Lower lobe of right lung (tissue), 2 donors: ENCODE measurements at regions not wholly inside any gene's neighbourhood (a gene's known extent, or its start where the extent isn't known, plus 50 kb on each side); places are given as distances from the start of the nearest gene placed in this dataset.

Source experiments
- ATAC-seq, 2 donors: fragments of 200-7000 bp; cut with Tn5 transposase; one replicate each; pipeline ENCODE4 v1.9.1; 2020 to 2022; ENCODE audit warnings: mild to moderate bottlenecking in 2 of 2, moderate library complexity in 2 of 2
- DNase-seq: peaks from one replicate; pipeline ENCODE4 v3.0.0-alpha.2; 2020
- H3K27ac ChIP-seq: fragments of 200-600 bp; one replicate; pipeline ENCODE4 v1.8.0; 2022
- H3K27me3 ChIP-seq: fragments of 200-600 bp; one replicate; pipeline ENCODE4 v1.8.0; 2022; ENCODE audit warnings: low read depth
- H3K36me3 ChIP-seq: fragments of 200-600 bp; one replicate; pipeline ENCODE4 v1.8.0; 2022; ENCODE audit warnings: mild to moderate bottlenecking
- H3K4me1 ChIP-seq: fragments of 200-600 bp; one replicate; pipeline ENCODE4 v1.8.0; 2022
- H3K4me3 ChIP-seq: fragments of 200-600 bp; one replicate; pipeline ENCODE4 v1.8.0; 2022; ENCODE audit warnings: mild to moderate bottlenecking
- H3K9me3 ChIP-seq: fragments of 200-600 bp; one replicate; pipeline ENCODE4 v1.8.0; 2022
- intact Hi-C: fragments of 100-400 bp; cut with DNase I; formaldehyde crosslinking; loops from one replicate; pipeline ENCODE4 v1.11.0; 2022
- TF ChIP-seq, protein P1 (sequence below): fragments of 200-600 bp; IDR thresholded peaks from one replicate; pipeline ENCODE4 v1.8.0; 2022; ENCODE audit warnings: antibody characterized with exemption, mild to moderate bottlenecking
- donor health status: DM: no; HTN: yes; CAD: no; lungs with severe emphysema.

- H3K4me3 ChIP-seq = no peak overlapping the region
- H3K27me3 ChIP-seq = no peaks in the 10 kb centered on the region
- intact Hi-C loops = no loop called here
- H3K4me1 ChIP-seq = peaks cover 4% of the 10 kb centered on the region
- no peak for ATAC-seq
- H3K9me3 ChIP-seq = no peaks in the 10 kb centered on the region
- no peak overlapping the region for H3K27ac ChIP-seq
- TF ChIP-seq, protein P1, sequence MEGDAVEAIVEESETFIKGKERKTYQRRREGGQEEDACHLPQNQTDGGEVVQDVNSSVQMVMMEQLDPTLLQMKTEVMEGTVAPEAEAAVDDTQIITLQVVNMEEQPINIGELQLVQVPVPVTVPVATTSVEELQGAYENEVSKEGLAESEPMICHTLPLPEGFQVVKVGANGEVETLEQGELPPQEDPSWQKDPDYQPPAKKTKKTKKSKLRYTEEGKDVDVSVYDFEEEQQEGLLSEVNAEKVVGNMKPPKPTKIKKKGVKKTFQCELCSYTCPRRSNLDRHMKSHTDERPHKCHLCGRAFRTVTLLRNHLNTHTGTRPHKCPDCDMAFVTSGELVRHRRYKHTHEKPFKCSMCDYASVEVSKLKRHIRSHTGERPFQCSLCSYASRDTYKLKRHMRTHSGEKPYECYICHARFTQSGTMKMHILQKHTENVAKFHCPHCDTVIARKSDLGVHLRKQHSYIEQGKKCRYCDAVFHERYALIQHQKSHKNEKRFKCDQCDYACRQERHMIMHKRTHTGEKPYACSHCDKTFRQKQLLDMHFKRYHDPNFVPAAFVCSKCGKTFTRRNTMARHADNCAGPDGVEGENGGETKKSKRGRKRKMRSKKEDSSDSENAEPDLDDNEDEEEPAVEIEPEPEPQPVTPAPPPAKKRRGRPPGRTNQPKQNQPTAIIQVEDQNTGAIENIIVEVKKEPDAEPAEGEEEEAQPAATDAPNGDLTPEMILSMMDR = no peak
- no peak for DNase-seq
- H3K36me3 ChIP-seq = no peaks in the 10 kb centered on the region
These were observed 431.4 kb downstream of the FGF9 start for GRCh38 chr13:22102271-22102670.

DNA sequence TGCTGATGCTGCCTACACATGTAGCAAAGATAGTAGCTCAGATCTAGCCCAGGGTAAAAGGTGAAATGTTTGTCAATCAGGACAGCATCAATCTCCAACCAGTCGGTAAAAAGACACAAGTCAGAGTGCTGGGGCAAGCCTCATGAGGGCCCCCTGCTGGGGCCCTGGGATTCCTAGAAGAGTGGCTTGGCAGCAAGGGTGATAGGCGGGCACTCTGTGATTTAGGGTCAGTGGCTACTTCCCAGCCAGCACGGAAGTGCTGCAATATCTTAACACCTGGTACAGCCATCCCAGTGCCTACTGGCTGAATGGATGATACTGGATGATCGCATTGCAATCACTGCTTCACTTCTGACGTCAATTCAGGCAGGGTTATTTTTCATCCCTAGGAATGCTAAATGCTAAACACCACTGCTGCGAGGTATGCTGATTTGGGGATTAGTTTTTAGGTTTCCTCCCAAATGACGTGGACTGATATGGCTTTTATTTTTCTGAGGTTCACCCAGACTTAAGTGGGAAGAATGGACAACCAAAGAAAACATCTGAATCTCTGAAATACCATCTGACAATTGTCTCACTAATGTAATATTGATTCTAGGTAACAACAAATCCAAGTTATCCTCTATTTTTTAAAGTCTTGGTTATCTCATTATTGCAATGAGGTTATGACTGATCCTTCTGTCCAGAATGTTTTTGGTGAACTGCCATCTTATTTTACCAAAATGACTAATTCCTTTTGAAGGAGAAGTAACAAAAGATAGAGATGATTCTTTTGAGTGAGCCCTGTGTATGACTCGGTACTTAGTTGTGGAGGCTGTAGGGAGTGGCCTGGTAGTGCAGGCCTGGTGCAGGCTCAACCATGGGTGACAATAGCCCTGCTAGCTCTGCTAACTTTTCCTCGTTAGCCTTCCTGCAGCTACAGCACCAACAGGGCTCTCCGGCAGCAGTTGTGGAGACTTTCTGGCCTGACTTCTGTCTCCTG, 432.5 kb downstream of the FGF9 start:
- ATAC-seq (no peak), DNase-seq (no peak)
- no peaks in the 10 kb centered on the region for H3K36me3 ChIP-seq
- peaks cover 6% of the 10 kb centered on the region for H3K4me1 ChIP-seq
- TF ChIP-seq, protein P1 = no peak
- H3K4me3 ChIP-seq = no peak overlapping the region
- intact Hi-C loops = no loop called here
- no peaks in the 10 kb centered on the region for H3K9me3 ChIP-seq
- H3K27ac ChIP-seq = no peak overlapping the region
- H3K27me3 ChIP-seq = no peaks in the 10 kb centered on the region

DNA sequence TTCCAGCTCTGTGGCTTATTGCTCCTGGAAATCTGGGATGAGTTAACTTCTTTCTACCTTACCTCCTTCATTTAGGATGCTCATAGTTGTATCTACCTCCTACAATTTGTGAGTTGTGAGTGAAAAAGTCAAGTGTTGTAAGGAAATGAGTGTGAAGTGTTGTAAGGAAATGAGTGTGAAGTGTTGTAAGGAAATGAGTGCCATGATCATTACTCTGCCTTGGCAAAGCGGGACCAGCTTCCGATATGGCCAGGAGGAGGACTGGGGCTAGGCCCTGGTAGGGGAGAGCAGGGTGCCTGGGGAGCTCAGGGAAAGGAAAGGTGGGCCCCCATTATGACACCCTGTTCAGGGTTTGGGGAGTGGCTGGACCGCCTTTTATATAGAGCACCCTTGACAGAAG, 435.2 kb downstream of the FGF9 start:
- TF ChIP-seq, protein P1 = no peak
- no peaks in the 10 kb centered on the region for H3K27me3 ChIP-seq
- peaks cover 17% of the 10 kb centered on the region for H3K4me1 ChIP-seq
- ATAC-seq = no peak
- no peak for DNase-seq
- H3K36me3 ChIP-seq = no peaks in the 10 kb centered on the region
- intact Hi-C loops = no loop called here
- H3K9me3 ChIP-seq = no peaks in the 10 kb centered on the region
- H3K27ac ChIP-seq = no peak overlapping the region
- no peak overlapping the region for H3K4me3 ChIP-seq

- Histone ChIP-seq H3K27me3 (no peaks in the 10 kb centered on the region), H3K4me3 (no peak overlapping the region), H3K9me3 (no peaks in the 10 kb centered on the region), H3K36me3 (no peaks in the 10 kb centered on the region), H3K27ac (no peak overlapping the region), H3K4me1 (peaks cover 17% of the 10 kb centered on the region)
- TF ChIP-seq, protein P1 = no peak
- DNase-seq (no peak), ATAC-seq (peak; percentile 36 to 61)
- intact Hi-C loops = no loop called here
These were observed 436.7 kb downstream of the FGF9 start for GRCh38 chr13:22107549-22107948.

DNA sequence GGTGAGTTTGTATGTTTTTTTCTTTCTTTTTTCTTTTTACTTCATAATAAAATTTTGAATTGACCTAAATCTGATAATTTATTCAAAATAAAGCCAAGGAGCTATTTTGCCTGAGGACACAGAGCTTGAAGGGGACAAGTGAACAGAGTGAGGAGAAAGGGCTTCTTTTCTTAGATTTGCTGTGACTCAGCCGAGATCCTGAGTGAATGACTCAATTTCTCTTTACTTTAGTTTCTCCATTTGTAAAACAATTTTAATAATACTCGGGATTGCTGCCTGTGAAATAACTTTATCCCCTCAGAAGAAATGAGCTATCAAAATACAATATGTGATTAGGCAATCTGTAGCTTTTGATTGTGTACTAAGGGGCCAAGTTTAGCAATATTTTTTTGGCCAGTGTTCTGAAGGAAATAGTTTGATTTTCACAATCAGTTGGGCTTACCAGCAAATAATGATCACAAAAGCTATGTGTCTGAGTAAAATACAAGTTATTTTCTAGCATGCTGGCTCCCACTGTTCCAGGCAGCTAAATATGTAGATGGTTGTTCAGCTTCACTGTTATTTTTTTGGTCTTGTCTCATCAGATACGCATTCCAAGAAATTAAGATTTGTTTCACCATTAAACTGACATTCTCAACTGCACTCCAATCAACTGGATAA, 437.5 kb downstream of the FGF9 start:
- Histone ChIP-seq H3K4me3 (no peak overlapping the region), H3K4me1 (peaks cover 17% of the 10 kb centered on the region), H3K9me3 (no peaks in the 10 kb centered on the region), H3K36me3 (no peaks in the 10 kb centered on the region), H3K27ac (no peak overlapping the region), H3K27me3 (no peaks in the 10 kb centered on the region)
- ATAC-seq (peak in 1 of 2 donors; percentile 50), DNase-seq (no peak)
- TF ChIP-seq, protein P1 = no peak
- intact Hi-C loops = no loop called here
